ENCODE measurements at regions not wholly inside any gene's neighbourhood (a gene's known extent, or its start where the extent isn't known, plus 50 kb on each side); places are given as distances from the start of the nearest gene placed in this dataset.

- Histone ChIP-seq H2AFZ (ENCODE audit: low read depth, low read length, severe bottlenecking) (no peak overlapping the region), H4K20me1 (ENCODE audit: low read depth, low read length) (no peaks in the 10 kb centered on the region), H3K27ac (ENCODE audit: low read depth, low read length) (no peak overlapping the region), H3K79me2 (ENCODE audit: insufficient read depth, low read length) (no peaks in the 10 kb centered on the region), H3K36me3 (ENCODE audit: low read length) (no peaks in the 10 kb centered on the region), H3K9me3 (ENCODE audit: insufficient read depth, low read length) (no peaks in the 10 kb centered on the region), H3F3A (ENCODE audit: insufficient read depth) (no peaks in the 10 kb centered on the region), H3K9ac (ENCODE audit: low read length) (no peak overlapping the region), H3K27me3 (ENCODE audit: low read length) (no peaks in the 10 kb centered on the region), H3K4me2 (ENCODE audit: low read depth, low read length, poor library complexity, severe bottlenecking) (no peak overlapping the region), H3K4me3 (ENCODE audit: insufficient read depth, low read length, poor library complexity, severe bottlenecking) (no peak overlapping the region), H3K9me2 (replicated peaks; ENCODE audit: insufficient read depth, low read length) (no peaks in the 10 kb centered on the region)
- TF ChIP-seq EZH2phosphoT487 (conservative IDR thresholded peaks at IDR 0.05; ENCODE audit: low read length) = no peak
- no peak for TF ChIP-seq CTCF (IDR thresholded peaks at IDR 0.05; ENCODE audit: insufficient read depth, low read length, poor library complexity, severe bottlenecking)
Observed at GRCh38 chr20:50290112-50290511, 99.5 kb downstream of the CEBPB start.

- Histone ChIP-seq H3K79me2 (ENCODE audit: insufficient read depth, low read length) (no peaks in the 10 kb centered on the region), H3K4me2 (ENCODE audit: low read depth, low read length, poor library complexity, severe bottlenecking) (no peak overlapping the region), H3K27ac (ENCODE audit: low read depth, low read length) (no peak overlapping the region), H3K9ac (ENCODE audit: low read length) (no peak overlapping the region), H3K9me2 (replicated peaks; ENCODE audit: insufficient read depth, low read length) (no peaks in the 10 kb centered on the region), H4K20me1 (ENCODE audit: low read depth, low read length) (no peaks in the 10 kb centered on the region), H3F3A (ENCODE audit: insufficient read depth) (no peaks in the 10 kb centered on the region), H2AFZ (ENCODE audit: low read depth, low read length, severe bottlenecking) (no peak overlapping the region), H3K4me3 (ENCODE audit: insufficient read depth, low read length, poor library complexity, severe bottlenecking) (no peak overlapping the region), H3K27me3 (ENCODE audit: low read length) (no peaks in the 10 kb centered on the region), H3K9me3 (ENCODE audit: insufficient read depth, low read length) (no peaks in the 10 kb centered on the region), H3K36me3 (ENCODE audit: low read length) (no peaks in the 10 kb centered on the region)
- TF ChIP-seq CTCF (IDR thresholded peaks at IDR 0.05; ENCODE audit: insufficient read depth, low read length, poor library complexity, severe bottlenecking) (no peak), EZH2phosphoT487 (conservative IDR thresholded peaks at IDR 0.05; ENCODE audit: low read length) (no peak)
Observed at GRCh38 chr20:50290808-50291207, 100.2 kb downstream of the CEBPB start.

GRCh38 chr20:50291254-50292078 is 100.8 kb downstream of the CEBPB start:
- H3K9me2 ChIP-seq (replicated peaks; ENCODE audit: insufficient read depth, low read length) = no peaks in the 10 kb centered on the region
- no peak overlapping the region for H3K4me3 ChIP-seq (ENCODE audit: insufficient read depth, low read length, poor library complexity, severe bottlenecking)
- H3K4me2 ChIP-seq (ENCODE audit: low read depth, low read length, poor library complexity, severe bottlenecking) = no peak overlapping the region
- H2AFZ ChIP-seq (ENCODE audit: low read depth, low read length, severe bottlenecking) = no peak overlapping the region
- H3K9me3 ChIP-seq (ENCODE audit: insufficient read depth, low read length) = no peaks in the 10 kb centered on the region
- no peaks in the 10 kb centered on the region for H3K79me2 ChIP-seq (ENCODE audit: insufficient read depth, low read length)
- no peaks in the 10 kb centered on the region for H4K20me1 ChIP-seq (ENCODE audit: low read depth, low read length)
- TF ChIP-seq EZH2phosphoT487 (conservative IDR thresholded peaks at IDR 0.05; ENCODE audit: low read length) = no peak
- no peak for TF ChIP-seq CTCF (IDR thresholded peaks at IDR 0.05; ENCODE audit: insufficient read depth, low read length, poor library complexity, severe bottlenecking)
- no peaks in the 10 kb centered on the region for H3K27me3 ChIP-seq (ENCODE audit: low read length)
- no peaks in the 10 kb centered on the region for H3F3A ChIP-seq (ENCODE audit: insufficient read depth)
- H3K36me3 ChIP-seq (ENCODE audit: low read length) = no peaks in the 10 kb centered on the region
- no peak overlapping the region for H3K27ac ChIP-seq (ENCODE audit: low read depth, low read length)
- no peak overlapping the region for H3K9ac ChIP-seq (ENCODE audit: low read length)

Measured in SU-DHL-6 (cell line).